ENCODE measurements at regions not wholly inside any gene's neighbourhood (a gene's known extent, or its start where the extent isn't known, plus 50 kb on each side); places are given as distances from the start of the nearest gene placed in this dataset.

GRCh38 chr2:152827944-152828343 is 109.5 kb downstream of the ARL6IP6 start:
- 90% methylated on average over 5 of the region's 5 CpGs for WGBS
- TF ChIP-seq POLR2AphosphoS5 (IDR thresholded peaks at IDR 0.05) (no peak), EP300 (IDR thresholded peaks at IDR 0.05) (no peak), POLR2A (IDR thresholded peaks at IDR 0.05; ENCODE audit: low read depth) (no peak), CTCF (IDR thresholded peaks at IDR 0.05) (no peak)
- intact Hi-C loops (cut with DNase I), result no loop called here
- no peak overlapping the region for H3K27ac ChIP-seq (replicated peaks in 1 of 4)
- no peaks in the 10 kb centered on the region for H3K27me3 ChIP-seq
- DNase-seq (ENCODE audit: extremely low spot score), result no peak
- H3K9me3 ChIP-seq, result no peaks in the 10 kb centered on the region
- no peaks in the 10 kb centered on the region for H3K36me3 ChIP-seq
- H3K4me1 ChIP-seq, result peaks cover 0 to 27% (median 14%) of the 10 kb centered on the region in 4 donors
- no peak overlapping the region for H3K4me3 ChIP-seq

GRCh38 chr2:152826581-152827279 is 108.3 kb downstream of the ARL6IP6 start:
- no peak for TF ChIP-seq CTCF (IDR thresholded peaks at IDR 0.05)
- no peak for TF ChIP-seq POLR2A (IDR thresholded peaks at IDR 0.05; ENCODE audit: low read depth)
- TF ChIP-seq EP300 (IDR thresholded peaks at IDR 0.05), result no peak
- Histone ChIP-seq H3K36me3 (no peaks in the 10 kb centered on the region), H3K27me3 (no peaks in the 10 kb centered on the region), H3K9me3 (no peaks in the 10 kb centered on the region), H3K4me1 (peaks cover 0 to 27% (median 14%) of the 10 kb centered on the region in 4 donors), H3K4me3 (no peak overlapping the region), H3K27ac (replicated peaks in 1 of 4) (no peak overlapping the region)
- WGBS, result 81% methylated on average over 3 of the region's 3 CpGs
- DNase-seq (ENCODE audit: extremely low spot score), result no peak
- intact Hi-C loops (cut with DNase I), result no loop called here

DNA sequence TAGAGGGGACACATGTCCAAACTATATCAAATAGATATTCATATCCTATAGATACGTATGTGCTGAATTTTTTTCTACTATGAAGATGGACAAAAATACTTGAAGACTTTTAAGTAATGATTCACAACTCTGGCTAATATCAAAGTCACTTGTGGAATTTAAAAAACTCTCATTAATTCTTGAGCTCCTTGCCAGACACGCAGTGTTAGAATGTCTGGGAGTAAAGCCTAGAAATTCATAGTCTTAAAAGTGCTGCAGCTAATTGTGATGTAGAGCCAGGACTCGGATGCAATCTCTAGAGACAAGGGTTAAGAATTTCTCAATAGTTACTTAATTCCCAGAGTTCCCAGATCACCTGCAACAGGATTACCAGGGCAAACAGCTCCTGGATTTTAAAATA is 107.4 kb downstream of the ARL6IP6 start:
- peak overlapping the region in 1 of 4 donors; percentile 32 for H3K27ac ChIP-seq (replicated peaks in 1 of 4)
- no peaks in the 10 kb centered on the region for H3K36me3 ChIP-seq
- no peak overlapping the region for H3K4me3 ChIP-seq
- no peak for TF ChIP-seq CTCF (IDR thresholded peaks at IDR 0.05)
- TF ChIP-seq POLR2AphosphoS5 (IDR thresholded peaks at IDR 0.05), result peak in 1 of 2 donors; percentile 73
- DNase-seq (ENCODE audit: extremely low spot score), result no peak
- no peaks in the 10 kb centered on the region for H3K9me3 ChIP-seq
- H3K27me3 ChIP-seq, result no peaks in the 10 kb centered on the region
- 42% methylated on average over 3 of the region's 3 CpGs for WGBS
- peaks cover 0 to 27% (median 14%) of the 10 kb centered on the region in 4 donors for H3K4me1 ChIP-seq
- intact Hi-C loops (cut with DNase I), result no loop called here

DNA sequence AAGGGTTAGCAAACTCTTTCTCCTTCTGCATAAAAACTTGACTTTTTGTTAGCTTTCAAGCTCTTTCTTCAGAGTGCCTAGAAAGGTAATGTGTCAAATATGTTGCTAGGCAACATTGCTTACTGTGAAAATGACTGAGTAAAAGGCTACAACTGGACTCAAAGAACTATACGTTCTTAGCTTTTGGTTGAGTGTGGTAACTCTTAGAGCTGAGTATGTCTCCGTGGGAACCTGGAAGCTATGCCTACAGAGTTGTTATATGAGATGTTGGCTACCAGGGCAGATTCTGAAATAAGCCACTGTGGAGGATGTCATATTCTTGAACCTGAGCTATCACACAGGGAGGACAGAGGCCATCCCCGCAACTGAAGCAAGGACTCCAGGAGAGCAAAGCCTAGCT is 105.5 kb downstream of the ARL6IP6 start:
- peaks cover 0 to 27% (median 14%) of the 10 kb centered on the region in 4 donors for H3K4me1 ChIP-seq
- no peaks in the 10 kb centered on the region for H3K27me3 ChIP-seq
- no peak for DNase-seq (ENCODE audit: extremely low spot score)
- intact Hi-C loops (cut with DNase I), result no loop called here
- H3K9me3 ChIP-seq, result no peaks in the 10 kb centered on the region
- H3K4me3 ChIP-seq, result no peak overlapping the region
- no peaks in the 10 kb centered on the region for H3K36me3 ChIP-seq
- WGBS, result 36% methylated on average over 3 of the region's 3 CpGs
- no peak overlapping the region for H3K27ac ChIP-seq (replicated peaks in 1 of 4)
- TF ChIP-seq POLR2A (IDR thresholded peaks at IDR 0.05; ENCODE audit: low read depth) (no peak), POLR2AphosphoS5 (IDR thresholded peaks at IDR 0.05) (no peak), EP300 (IDR thresholded peaks at IDR 0.05) (no peak)

DNA sequence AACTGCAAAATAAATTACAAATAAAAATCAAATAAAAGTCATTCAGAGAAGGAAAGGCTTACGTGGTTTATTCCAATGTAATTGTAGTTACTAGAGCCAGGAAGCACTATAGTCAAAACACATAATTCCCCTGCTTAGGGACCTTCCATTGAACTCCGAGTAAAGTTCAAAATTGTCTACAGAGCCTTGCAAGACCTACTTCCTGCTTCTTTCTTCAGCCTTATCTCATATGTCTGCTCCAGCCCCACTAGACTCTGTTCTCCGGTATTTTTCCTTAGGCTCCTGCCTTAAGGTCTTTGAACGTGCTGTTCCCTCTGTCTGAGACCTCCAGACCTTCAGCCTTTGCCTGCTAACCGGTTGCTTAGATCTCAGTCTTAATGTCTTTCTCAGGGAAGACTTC is 104.3 kb downstream of the ARL6IP6 start:
- no peak overlapping the region for H3K27ac ChIP-seq (replicated peaks in 1 of 4)

More for the DNA sequence above, 104.3 kb downstream of the ARL6IP6 start:
- no peak overlapping the region for H3K4me3 ChIP-seq
- H3K27me3 ChIP-seq, result no peaks in the 10 kb centered on the region
- no peaks in the 10 kb centered on the region for H3K9me3 ChIP-seq
- peaks cover 0 to 27% (median 14%) of the 10 kb centered on the region in 4 donors for H3K4me1 ChIP-seq
- WGBS, result 70% methylated on average over 5 of the region's 5 CpGs
- H3K36me3 ChIP-seq, result no peaks in the 10 kb centered on the region
- no peak for DNase-seq (ENCODE audit: extremely low spot score)
- TF ChIP-seq POLR2A (IDR thresholded peaks at IDR 0.05; ENCODE audit: low read depth) (no peak), POLR2AphosphoS5 (IDR thresholded peaks at IDR 0.05) (no peak), CTCF (IDR thresholded peaks at IDR 0.05) (no peak), EP300 (IDR thresholded peaks at IDR 0.05) (no peak)
- intact Hi-C loops (cut with DNase I), result no loop called here
